HG03460 (cell line): ENCODE measurements at regions not wholly inside any gene's neighbourhood (a gene's known extent, or its start where the extent isn't known, plus 50 kb on each side); places are given as distances from the start of the nearest gene placed in this dataset.

Experiments used
- ATAC-seq: cut with Tn5 transposase; IDR thresholded peaks from one replicate; pipeline ENCODE4 v1.9.1; 2021; ENCODE audit not compliant: unreplicated experiment

GRCh38 chr9:117490199-117490598 lies 75.3 kb upstream of the ASTN2 start:
- no peak for ATAC-seq

- no peak for ATAC-seq
Observed at GRCh38 chr9:117488659-117489058, 73.8 kb upstream of the ASTN2 start.

GRCh38 chr9:117487555-117488175 lies 72.8 kb upstream of the ASTN2 start:
- peak; percentile 96 for ATAC-seq

GRCh38 chr9:117486426-117486825 lies 71.6 kb upstream of the ASTN2 start:
- ATAC-seq: no peak

GRCh38 chr9:117485176-117485575 lies 70.3 kb upstream of the ASTN2 start:
- ATAC-seq: no peak

GRCh38 chr9:117480729-117481128 lies 65.9 kb upstream of the ASTN2 start:
- ATAC-seq: no peak

GRCh38 chr9:117480253-117480652 lies 65.4 kb upstream of the ASTN2 start:
- ATAC-seq: no peak

GRCh38 chr9:117473293-117473692 lies 58.4 kb upstream of the ASTN2 start:
- ATAC-seq: no peak

GRCh38 chr9:117470902-117471301 lies 56.0 kb upstream of the ASTN2 start:
- no peak for ATAC-seq

GRCh38 chr9:117470455-117470854 lies 55.6 kb upstream of the ASTN2 start:
- no peak for ATAC-seq

GRCh38 chr9:117466111-117466510 lies 51.3 kb upstream of the ASTN2 start:
- ATAC-seq: no peak

GRCh38 chr9:117465706-117466105 lies 50.8 kb upstream of the ASTN2 start:
- ATAC-seq: no peak

- no peak for ATAC-seq
Observed at GRCh38 chr9:117464941-117465616, 50.2 kb upstream of the ASTN2 start.
